ENCODE measurements at regions not wholly inside any gene's neighbourhood (a gene's known extent, or its start where the extent isn't known, plus 50 kb on each side); places are given as distances from the start of the nearest gene placed in this dataset.
"Not testable (repeated sequence)": the region's sequence is repeated elsewhere in the genome, so short reads cannot be mapped to it uniquely, and the experiment has no call there.

GRCh38 chr17:54559883-54560282 lies 340.8 kb upstream of the TOM1L1 start:
- no peaks in the 10 kb centered on the region for H3K9me3 Mint-ChIP-seq (ENCODE audit: unreplicated experiment)
- no peak overlapping the region for H3K4me3 Mint-ChIP-seq (ENCODE audit: unreplicated experiment)
- H3K27ac Mint-ChIP-seq (ENCODE audit: unreplicated experiment): no peak overlapping the region
- no peaks in the 10 kb centered on the region for H3K4me1 Mint-ChIP-seq (ENCODE audit: unreplicated experiment)
- no peak for DNase-seq (ENCODE audit: low spot score)
- no peaks in the 10 kb centered on the region for H3K36me3 Mint-ChIP-seq (ENCODE audit: low read depth, unreplicated experiment)
- H3K27me3 Mint-ChIP-seq (ENCODE audit: unreplicated experiment): no peaks in the 10 kb centered on the region
- TF ChIP-seq, protein P1, sequence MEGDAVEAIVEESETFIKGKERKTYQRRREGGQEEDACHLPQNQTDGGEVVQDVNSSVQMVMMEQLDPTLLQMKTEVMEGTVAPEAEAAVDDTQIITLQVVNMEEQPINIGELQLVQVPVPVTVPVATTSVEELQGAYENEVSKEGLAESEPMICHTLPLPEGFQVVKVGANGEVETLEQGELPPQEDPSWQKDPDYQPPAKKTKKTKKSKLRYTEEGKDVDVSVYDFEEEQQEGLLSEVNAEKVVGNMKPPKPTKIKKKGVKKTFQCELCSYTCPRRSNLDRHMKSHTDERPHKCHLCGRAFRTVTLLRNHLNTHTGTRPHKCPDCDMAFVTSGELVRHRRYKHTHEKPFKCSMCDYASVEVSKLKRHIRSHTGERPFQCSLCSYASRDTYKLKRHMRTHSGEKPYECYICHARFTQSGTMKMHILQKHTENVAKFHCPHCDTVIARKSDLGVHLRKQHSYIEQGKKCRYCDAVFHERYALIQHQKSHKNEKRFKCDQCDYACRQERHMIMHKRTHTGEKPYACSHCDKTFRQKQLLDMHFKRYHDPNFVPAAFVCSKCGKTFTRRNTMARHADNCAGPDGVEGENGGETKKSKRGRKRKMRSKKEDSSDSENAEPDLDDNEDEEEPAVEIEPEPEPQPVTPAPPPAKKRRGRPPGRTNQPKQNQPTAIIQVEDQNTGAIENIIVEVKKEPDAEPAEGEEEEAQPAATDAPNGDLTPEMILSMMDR (IDR thresholded peaks at IDR 0.05; ENCODE audit: unreplicated experiment): no peak

- Mint-ChIP-seq H3K4me1 (ENCODE audit: unreplicated experiment) (no peaks in the 10 kb centered on the region), H3K27me3 (ENCODE audit: unreplicated experiment) (no peaks in the 10 kb centered on the region), H3K4me3 (ENCODE audit: unreplicated experiment) (no peak overlapping the region), H3K9me3 (ENCODE audit: unreplicated experiment) (no peaks in the 10 kb centered on the region), H3K27ac (ENCODE audit: unreplicated experiment) (no peak overlapping the region), H3K36me3 (ENCODE audit: low read depth, unreplicated experiment) (no peaks in the 10 kb centered on the region)
- no peak for DNase-seq (ENCODE audit: low spot score)
- TF ChIP-seq, protein P1 (IDR thresholded peaks at IDR 0.05; ENCODE audit: unreplicated experiment): no peak
These were observed 292.0 kb upstream of the TOM1L1 start for GRCh38 chr17:54608634-54609155.

GRCh38 chr17:54620399-54620978 lies 280.2 kb upstream of the TOM1L1 start:
- Mint-ChIP-seq H3K36me3 (ENCODE audit: low read depth, unreplicated experiment) (no peaks in the 10 kb centered on the region), H3K4me1 (ENCODE audit: unreplicated experiment) (no peaks in the 10 kb centered on the region), H3K27me3 (ENCODE audit: unreplicated experiment) (peaks cover 1% of the 10 kb centered on the region), H3K27ac (ENCODE audit: unreplicated experiment) (no peak overlapping the region), H3K9me3 (ENCODE audit: unreplicated experiment) (no peaks in the 10 kb centered on the region), H3K4me3 (ENCODE audit: unreplicated experiment) (no peak overlapping the region)
- DNase-seq (ENCODE audit: low spot score): no peak
- TF ChIP-seq, protein P1 (IDR thresholded peaks at IDR 0.05; ENCODE audit: unreplicated experiment): no peak

DNA sequence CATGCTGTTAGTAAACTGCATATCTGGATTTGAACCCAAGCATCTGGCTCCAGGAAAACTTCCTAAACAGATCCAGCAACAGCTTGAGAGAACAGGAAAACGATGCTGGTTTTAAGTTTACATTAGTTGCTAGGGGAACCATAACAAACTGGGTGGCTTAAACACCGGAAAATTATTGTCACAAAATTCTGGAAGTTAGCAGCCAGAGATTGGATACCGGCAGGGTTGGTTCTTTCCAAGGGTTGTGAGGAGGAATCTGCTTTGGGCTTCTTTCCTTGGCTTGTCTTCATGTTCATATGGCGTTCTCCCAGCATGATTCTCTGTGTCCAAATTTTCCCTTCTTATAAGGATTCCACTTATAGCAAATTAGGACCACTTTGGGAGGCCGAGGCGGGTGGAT lies 276.9 kb upstream of the TOM1L1 start:
- H3K4me1 Mint-ChIP-seq (ENCODE audit: unreplicated experiment): no peaks in the 10 kb centered on the region
- no peaks in the 10 kb centered on the region for H3K36me3 Mint-ChIP-seq (ENCODE audit: low read depth, unreplicated experiment)
- H3K27me3 Mint-ChIP-seq (ENCODE audit: unreplicated experiment): no peaks in the 10 kb centered on the region
- no peak overlapping the region for H3K27ac Mint-ChIP-seq (ENCODE audit: unreplicated experiment)
- no peak overlapping the region for H3K4me3 Mint-ChIP-seq (ENCODE audit: unreplicated experiment)
- no peak for DNase-seq (ENCODE audit: low spot score)
- TF ChIP-seq, protein P1 (IDR thresholded peaks at IDR 0.05; ENCODE audit: unreplicated experiment): no peak
- H3K9me3 Mint-ChIP-seq (ENCODE audit: unreplicated experiment): no peaks in the 10 kb centered on the region

DNA sequence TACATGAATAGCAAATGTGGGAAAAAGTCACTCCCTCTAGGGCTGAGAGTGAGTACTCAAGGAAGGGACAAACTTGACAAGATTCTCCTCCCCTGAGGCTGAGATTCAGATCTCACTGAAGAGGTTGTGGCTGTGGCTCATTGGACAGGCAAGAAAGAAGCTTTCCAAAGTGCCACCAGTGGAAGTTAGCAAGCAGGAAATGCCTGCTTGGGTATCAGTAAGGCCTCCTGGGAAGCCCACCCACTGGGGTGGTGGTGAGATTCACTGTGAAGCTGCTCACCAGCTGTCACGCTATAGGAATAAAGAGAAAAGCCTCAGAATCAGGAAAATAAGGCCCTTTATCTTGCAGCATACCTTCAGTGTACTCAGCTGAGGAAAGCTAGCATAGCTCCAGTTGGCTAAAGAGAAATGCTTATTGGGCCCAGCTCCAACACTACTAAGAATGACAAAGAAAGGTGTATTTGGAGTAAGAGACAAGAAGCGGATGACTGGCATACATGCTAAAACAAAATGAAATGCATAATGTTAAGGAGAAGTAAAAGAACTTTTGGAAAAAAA lies 274.4 kb upstream of the TOM1L1 start:
- no peaks in the 10 kb centered on the region for H3K36me3 Mint-ChIP-seq (ENCODE audit: low read depth, unreplicated experiment)
- no peaks in the 10 kb centered on the region for H3K9me3 Mint-ChIP-seq (ENCODE audit: unreplicated experiment)
- no peak overlapping the region for H3K4me3 Mint-ChIP-seq (ENCODE audit: unreplicated experiment)
- no peak overlapping the region for H3K27ac Mint-ChIP-seq (ENCODE audit: unreplicated experiment)
- H3K4me1 Mint-ChIP-seq (ENCODE audit: unreplicated experiment): no peaks in the 10 kb centered on the region
- no peak for DNase-seq (ENCODE audit: low spot score)
- TF ChIP-seq, protein P1 (IDR thresholded peaks at IDR 0.05; ENCODE audit: unreplicated experiment): no peak
- no peaks in the 10 kb centered on the region for H3K27me3 Mint-ChIP-seq (ENCODE audit: unreplicated experiment)

DNA sequence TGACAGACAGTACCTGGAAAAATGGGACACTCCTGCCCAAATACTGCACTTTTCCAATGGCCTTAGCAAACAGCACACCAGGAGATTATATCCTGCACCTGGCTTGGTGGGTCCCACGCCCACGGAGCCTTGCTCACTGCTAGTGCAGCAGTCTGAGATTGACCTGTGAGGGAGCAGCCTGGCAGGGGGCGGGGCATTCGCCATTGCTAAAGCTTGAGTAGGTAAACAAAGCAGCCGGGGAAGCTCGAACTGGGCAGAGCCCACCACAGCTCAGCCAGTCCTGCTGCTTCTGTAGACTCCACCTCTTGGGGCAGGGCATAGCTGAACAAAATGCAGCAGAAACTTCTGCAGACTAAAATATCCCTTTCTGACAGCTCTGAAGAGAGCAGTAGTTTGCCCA lies 261.2 kb upstream of the TOM1L1 start:
- not testable (repeated sequence) for H3K36me3 Mint-ChIP-seq (ENCODE audit: low read depth, unreplicated experiment)
- peaks cover 10% of the 10 kb centered on the region for H3K9me3 Mint-ChIP-seq (ENCODE audit: unreplicated experiment)

More for the DNA sequence above, 261.2 kb upstream of the TOM1L1 start:
- DNase-seq (ENCODE audit: low spot score); H3K4me3 Mint-ChIP-seq (ENCODE audit: unreplicated experiment); H3K27ac Mint-ChIP-seq (ENCODE audit: unreplicated experiment); H3K27me3 Mint-ChIP-seq (ENCODE audit: unreplicated experiment); H3K4me1 Mint-ChIP-seq (ENCODE audit: unreplicated experiment): not testable (repeated sequence)

Data from endothelial cell (in vitro differentiated cells).